HG03135 (cell line): ENCODE measurements at regions not wholly inside any gene's neighbourhood (a gene's known extent, or its start where the extent isn't known, plus 50 kb on each side); places are given as distances from the start of the nearest gene placed in this dataset.

Experiments used
- ATAC-seq: cut with Tn5 transposase; IDR thresholded peaks from one replicate; pipeline ENCODE4 v1.9.1; 2021; ENCODE audit warnings: mild to moderate bottlenecking, moderate library complexity; ENCODE audit not compliant: unreplicated experiment

- ATAC-seq = no peak
Measured at GRCh38 chr9:126088336-126088735, 238.3 kb upstream of the MVB12B start.

DNA sequence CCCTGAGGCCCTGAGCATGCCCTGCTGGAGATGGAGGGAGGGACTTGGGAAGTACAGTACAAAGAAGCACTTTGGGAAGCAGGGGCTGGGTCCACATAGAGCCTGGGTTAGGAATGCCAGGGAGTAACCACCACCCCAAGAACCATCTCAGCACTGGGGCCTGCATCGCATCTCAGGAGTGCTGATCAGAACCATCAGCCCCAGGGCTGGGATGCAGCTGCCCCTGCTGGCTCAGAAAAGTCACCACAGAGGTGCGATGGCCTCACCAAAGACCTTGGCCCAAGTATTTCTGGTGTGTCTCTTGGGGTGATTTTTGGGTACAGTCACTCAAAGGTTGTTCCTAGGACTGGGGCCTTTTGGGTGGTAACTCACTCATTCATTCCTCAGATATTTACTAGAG, 236.8 kb upstream of the MVB12B start:
- ATAC-seq = no peak

GRCh38 chr9:126093771-126094170, 232.9 kb upstream of the MVB12B start:
- no peak for ATAC-seq

- no peak for ATAC-seq
Measured at GRCh38 chr9:126095546-126096190, 231.0 kb upstream of the MVB12B start.

- no peak for ATAC-seq
Measured at GRCh38 chr9:126096340-126096739, 230.3 kb upstream of the MVB12B start.

DNA sequence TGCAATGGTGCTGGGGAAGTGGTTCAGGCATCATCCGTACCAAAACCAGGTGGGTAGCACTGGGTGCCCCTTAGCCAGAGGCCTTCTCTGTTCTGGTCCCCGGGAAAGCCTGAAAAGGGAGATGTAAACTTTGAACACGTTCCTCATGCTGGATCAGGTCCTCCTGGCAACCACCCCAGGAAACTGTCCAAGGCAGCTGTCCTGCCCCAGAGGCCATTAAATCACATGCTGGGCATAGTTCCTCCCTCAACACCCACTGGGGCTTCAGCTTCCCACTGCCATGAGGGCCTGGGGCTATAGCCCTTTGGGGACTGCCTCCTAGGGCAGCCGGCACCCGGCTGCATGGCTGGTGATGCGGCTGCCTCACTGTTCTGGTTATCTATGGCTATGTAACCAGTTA, 228.9 kb upstream of the MVB12B start:
- ATAC-seq = no peak

GRCh38 chr9:126106404-126106803, 220.2 kb upstream of the MVB12B start:
- no peak for ATAC-seq

- no peak for ATAC-seq
Measured at GRCh38 chr9:126107693-126108092, 218.9 kb upstream of the MVB12B start.

- ATAC-seq = no peak
Measured at GRCh38 chr9:126108240-126108639, 218.4 kb upstream of the MVB12B start.

DNA sequence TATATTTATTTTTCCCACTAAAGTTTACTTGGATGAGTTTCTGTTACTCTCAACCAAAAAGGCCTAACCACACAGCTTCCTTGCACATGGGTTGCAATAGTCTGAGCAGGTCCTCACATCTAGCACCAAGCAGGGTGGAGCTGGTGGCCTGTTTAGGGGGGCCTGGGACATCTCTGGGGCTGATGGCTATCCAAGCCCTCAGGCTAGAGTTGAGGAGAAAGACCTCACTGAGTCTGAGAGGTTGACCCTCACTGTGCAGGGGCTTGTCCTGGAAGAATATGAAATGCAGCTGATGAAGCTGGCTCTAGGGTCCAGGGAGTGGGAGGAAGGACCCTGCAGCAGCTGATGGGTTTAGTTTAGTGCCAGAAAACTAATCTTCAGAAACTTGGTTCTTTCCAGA, 217.1 kb upstream of the MVB12B start:
- no peak for ATAC-seq

DNA sequence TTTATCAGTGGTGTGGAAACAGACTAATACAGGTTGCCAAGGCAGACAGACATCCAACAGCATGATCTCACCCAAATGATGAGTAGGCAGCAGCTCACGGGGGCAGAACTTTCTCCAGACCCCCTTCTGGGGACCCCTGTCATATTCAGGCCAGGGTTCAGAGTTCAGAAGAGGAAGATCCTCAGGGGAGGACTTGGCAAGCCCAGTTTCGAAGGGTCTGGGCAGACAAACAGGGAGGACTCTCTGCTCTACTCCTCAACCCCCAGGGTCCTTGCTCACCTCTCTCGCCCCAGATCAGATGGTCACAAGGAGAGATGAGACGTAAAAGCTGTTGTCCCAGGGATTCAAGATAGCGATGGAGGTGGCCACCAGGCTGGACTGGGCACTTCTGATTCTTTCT, 215.1 kb upstream of the MVB12B start:
- ATAC-seq = no peak

DNA sequence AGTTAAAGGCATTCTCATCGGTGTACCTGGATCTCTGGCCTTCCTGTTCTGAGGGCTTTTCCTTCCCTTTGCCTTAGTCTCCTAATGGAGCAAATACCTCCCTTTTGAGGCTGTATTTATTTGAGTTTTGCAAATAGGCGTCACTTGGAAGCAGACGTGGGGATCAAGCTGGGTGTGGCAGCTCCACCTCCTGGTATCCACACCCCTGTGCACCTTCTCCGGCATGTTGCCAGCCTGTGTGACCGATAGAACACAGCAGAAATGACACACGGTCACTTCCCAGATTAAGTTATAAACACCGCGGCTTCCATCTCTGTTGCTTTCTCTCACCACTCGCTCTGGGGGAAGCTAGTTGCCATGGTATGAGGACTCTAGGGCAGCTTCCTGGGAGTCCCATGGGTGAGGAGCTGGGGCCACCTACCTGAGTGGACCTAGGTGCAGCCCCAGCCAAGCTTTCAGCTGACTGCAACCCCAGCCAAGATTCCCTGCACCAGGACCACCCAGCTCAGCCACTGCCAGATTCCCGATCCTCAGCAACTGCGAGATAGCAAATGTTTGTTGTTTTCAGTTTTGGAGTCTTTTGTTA, 214.4 kb upstream of the MVB12B start:
- no peak for ATAC-seq

GRCh38 chr9:126113176-126113575, 213.5 kb upstream of the MVB12B start:
- ATAC-seq = no peak

- no peak for ATAC-seq
Measured at GRCh38 chr9:126113756-126114408, 212.7 kb upstream of the MVB12B start.

DNA sequence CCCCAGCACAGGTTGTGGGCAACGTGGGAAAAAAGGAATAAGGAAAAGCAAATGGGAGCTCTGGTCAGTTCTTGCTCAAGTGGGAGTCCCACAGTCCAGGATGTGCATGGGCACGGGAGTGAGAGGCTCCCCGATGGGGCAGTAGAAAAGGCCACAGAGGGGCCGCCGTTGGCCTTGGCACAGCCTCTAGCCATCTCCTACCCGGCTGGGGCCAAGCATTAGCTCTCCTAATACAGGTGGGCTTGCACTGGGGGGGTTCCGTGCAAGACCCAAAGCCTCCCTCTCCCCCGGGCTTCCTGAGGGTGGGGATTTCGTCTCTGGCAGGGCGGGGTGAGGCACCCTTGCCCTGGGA, 212.2 kb upstream of the MVB12B start:
- no peak for ATAC-seq

DNA sequence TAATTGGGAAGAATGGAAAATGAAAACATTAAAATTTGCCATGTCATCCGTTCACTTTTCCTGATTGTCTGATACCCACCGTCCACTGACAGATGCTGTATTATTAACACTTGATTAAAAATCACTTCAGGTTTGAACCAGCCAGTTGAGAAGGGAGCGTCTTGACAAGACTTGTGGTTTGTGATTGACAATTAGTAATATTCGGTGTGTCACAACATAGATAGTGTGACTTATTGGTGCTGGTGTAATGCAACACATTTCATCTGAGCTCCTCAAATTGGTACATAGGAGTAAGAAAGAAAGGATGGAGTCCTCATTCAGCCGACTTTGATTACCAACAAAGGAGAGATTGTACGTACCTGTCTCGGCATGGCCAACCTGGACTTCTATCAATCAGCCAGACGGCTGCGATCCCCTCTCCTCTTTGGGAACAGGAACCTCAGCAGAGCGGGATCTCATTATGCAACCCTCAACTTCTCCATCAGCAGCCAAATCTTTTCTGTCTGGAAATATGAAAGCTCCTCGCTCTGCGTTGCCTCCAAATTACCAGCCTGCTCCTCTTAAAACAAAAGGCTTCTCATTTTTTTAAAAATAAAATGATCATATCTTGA, 211.7 kb upstream of the MVB12B start:
- no peak for ATAC-seq

GRCh38 chr9:126116351-126117157, 210.1 kb upstream of the MVB12B start:
- no peak for ATAC-seq

GRCh38 chr9:126117158-126117425, 209.5 kb upstream of the MVB12B start:
- no peak for ATAC-seq

- no peak for ATAC-seq
Measured at GRCh38 chr9:126117631-126118030, 209.0 kb upstream of the MVB12B start.

DNA sequence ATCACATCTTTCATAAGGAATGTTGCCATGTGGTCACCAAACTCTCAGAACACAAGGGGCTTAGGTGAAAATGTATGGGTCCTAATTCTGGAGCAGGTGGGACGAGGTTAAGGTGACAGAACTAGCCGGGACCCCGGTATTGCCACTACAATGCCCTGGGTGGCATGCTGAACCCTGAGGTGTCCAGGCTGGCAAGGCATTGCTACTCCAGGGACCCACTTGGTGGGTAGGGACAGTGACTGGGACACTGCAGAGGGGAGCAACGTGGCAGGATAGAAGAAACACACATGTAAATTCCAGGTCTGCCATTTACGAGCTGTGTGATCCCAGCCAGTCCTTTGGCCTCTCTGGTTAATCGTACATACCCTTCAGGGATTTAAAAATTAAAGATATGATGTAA, 206.9 kb upstream of the MVB12B start:
- no peak for ATAC-seq

DNA sequence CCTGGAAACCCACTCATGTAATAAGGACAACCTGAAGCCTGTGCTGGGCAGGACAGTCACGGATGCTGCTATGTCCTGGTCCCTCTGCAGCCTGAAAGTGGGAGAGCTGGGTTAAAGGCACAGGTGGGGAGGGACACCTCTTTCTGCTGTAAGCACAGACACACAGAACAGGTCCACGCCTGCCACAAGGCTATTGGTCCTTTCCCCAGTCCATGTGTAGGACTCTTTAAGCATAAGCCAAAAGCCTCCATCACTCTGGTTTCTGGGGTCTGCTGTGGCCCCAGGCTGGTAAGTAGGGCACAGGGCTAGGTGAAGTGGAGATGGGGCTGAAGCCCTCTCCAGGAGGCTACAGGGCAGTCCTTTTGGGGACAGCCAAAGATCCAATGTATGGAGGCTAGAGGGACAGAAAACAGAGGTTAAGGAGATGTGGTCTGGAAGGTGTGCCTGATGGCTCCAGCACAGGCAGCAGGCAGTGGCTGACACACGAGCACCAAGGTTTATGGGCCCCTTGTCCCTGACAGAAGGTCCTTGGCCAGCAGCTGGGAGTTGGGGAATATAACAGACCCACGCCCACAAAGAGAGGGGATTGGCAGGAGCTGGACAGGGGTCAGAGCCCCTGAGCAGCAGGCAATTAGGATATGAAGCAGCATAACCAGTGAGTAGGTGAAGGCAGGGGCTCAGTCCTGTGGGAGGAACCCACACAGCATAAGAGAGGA, 203.6 kb upstream of the MVB12B start:
- no peak for ATAC-seq
